ENCODE measurements at regions not wholly inside any gene's neighbourhood (a gene's known extent, or its start where the extent isn't known, plus 50 kb on each side); places are given as distances from the start of the nearest gene placed in this dataset.

GRCh38 chr1:170831276-170831675 is 104.1 kb upstream of the MROH9 start:
- TF ChIP-seq, protein P1, sequence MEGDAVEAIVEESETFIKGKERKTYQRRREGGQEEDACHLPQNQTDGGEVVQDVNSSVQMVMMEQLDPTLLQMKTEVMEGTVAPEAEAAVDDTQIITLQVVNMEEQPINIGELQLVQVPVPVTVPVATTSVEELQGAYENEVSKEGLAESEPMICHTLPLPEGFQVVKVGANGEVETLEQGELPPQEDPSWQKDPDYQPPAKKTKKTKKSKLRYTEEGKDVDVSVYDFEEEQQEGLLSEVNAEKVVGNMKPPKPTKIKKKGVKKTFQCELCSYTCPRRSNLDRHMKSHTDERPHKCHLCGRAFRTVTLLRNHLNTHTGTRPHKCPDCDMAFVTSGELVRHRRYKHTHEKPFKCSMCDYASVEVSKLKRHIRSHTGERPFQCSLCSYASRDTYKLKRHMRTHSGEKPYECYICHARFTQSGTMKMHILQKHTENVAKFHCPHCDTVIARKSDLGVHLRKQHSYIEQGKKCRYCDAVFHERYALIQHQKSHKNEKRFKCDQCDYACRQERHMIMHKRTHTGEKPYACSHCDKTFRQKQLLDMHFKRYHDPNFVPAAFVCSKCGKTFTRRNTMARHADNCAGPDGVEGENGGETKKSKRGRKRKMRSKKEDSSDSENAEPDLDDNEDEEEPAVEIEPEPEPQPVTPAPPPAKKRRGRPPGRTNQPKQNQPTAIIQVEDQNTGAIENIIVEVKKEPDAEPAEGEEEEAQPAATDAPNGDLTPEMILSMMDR (IDR thresholded peaks at IDR 0.05), result no peak
- TF ChIP-seq POLR2A (IDR thresholded peaks at IDR 0.05), result no peak
- no peak for TF ChIP-seq POLR2AphosphoS5 (IDR thresholded peaks at IDR 0.05; ENCODE audit: insufficient read depth in 1 of 2, low read depth in 1 of 2)
- Histone ChIP-seq H3K9me3 (no peaks in the 10 kb centered on the region), H3K36me3 (no peaks in the 10 kb centered on the region), H3K4me1 (no peaks in the 10 kb centered on the region), H3K27ac (no peak overlapping the region), H3K27me3 (no peaks in the 10 kb centered on the region), H3K4me3 (no peak overlapping the region)
- DNase-seq (ENCODE audit: extremely low spot score in 2 of 2), result no peak
- intact Hi-C loops (cut with DNase I), result no loop called here

GRCh38 chr1:170836141-170836540 is 99.2 kb upstream of the MROH9 start:
- no peaks in the 10 kb centered on the region for H3K36me3 ChIP-seq
- H3K27me3 ChIP-seq, result no peaks in the 10 kb centered on the region
- no peak overlapping the region for H3K27ac ChIP-seq
- H3K9me3 ChIP-seq, result no peaks in the 10 kb centered on the region
- TF ChIP-seq, protein P1 (IDR thresholded peaks at IDR 0.05), result no peak
- no peak overlapping the region for H3K4me3 ChIP-seq
- DNase-seq (ENCODE audit: extremely low spot score in 2 of 2), result no peak
- no peaks in the 10 kb centered on the region for H3K4me1 ChIP-seq
- intact Hi-C loops (cut with DNase I), result no loop called here

GRCh38 chr1:170840371-170840770 is 95.0 kb upstream of the MROH9 start:
- Histone ChIP-seq H3K9me3 (no peaks in the 10 kb centered on the region), H3K36me3 (no peaks in the 10 kb centered on the region), H3K4me1 (no peaks in the 10 kb centered on the region), H3K27me3 (no peaks in the 10 kb centered on the region), H3K4me3 (no peak overlapping the region), H3K27ac (no peak overlapping the region)
- no peak for TF ChIP-seq POLR2AphosphoS5 (IDR thresholded peaks at IDR 0.05; ENCODE audit: insufficient read depth in 1 of 2, low read depth in 1 of 2)
- TF ChIP-seq, protein P1 (IDR thresholded peaks at IDR 0.05), result no peak
- TF ChIP-seq POLR2A (IDR thresholded peaks at IDR 0.05), result no peak
- intact Hi-C loops (cut with DNase I), result no loop called here
- DNase-seq (ENCODE audit: extremely low spot score in 2 of 2), result no peak

DNA sequence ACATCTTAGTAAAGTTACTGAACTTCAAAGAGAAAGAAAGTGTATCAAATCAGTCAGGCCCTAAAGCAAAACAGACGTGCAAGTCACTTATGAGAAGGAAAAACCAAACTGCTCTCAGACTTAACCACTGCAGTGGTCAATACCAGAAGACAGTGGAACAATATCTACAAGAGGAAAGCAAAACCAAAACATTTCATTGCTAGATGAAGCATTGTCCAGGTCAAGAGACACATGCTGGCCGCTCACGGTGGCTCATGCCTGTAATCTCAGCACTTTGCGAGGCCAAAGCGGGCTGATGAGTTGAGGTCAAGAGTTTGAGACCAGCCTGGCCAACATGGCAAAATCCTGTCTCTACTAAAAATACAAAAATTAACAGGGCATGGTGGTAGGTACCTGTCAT is 82.0 kb upstream of the MROH9 start:
- Histone ChIP-seq H3K27me3 (no peaks in the 10 kb centered on the region), H3K4me1 (no peaks in the 10 kb centered on the region), H3K36me3 (no peaks in the 10 kb centered on the region), H3K9me3 (no peaks in the 10 kb centered on the region), H3K27ac (no peak overlapping the region), H3K4me3 (no peak overlapping the region)
- TF ChIP-seq POLR2A (IDR thresholded peaks at IDR 0.05), result no peak
- no peak for TF ChIP-seq POLR2AphosphoS5 (IDR thresholded peaks at IDR 0.05; ENCODE audit: insufficient read depth in 1 of 2, low read depth in 1 of 2)
- DNase-seq (ENCODE audit: extremely low spot score in 2 of 2), result no peak
- intact Hi-C loops (cut with DNase I), result no loop called here

DNA sequence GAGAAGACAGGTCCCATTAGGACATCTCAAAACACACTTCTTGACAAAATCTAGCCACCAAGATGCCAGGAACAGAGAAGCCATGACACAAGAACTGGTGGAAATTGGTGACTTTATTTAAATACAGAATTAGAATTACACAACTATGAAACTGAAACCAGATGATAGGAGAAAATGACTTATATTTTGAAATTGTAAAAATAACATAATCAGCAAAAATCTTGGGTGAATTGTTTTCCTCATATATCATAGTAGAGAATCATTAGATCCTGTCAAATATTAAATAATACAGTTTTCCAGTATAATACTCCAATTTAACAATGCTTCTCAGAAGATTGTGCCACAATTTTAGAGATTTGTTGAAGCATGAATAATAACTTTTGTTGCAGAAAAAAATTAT is 81.5 kb upstream of the MROH9 start:
- Histone ChIP-seq H3K9me3 (no peaks in the 10 kb centered on the region), H3K27ac (no peak overlapping the region), H3K4me1 (no peaks in the 10 kb centered on the region), H3K4me3 (no peak overlapping the region), H3K27me3 (no peaks in the 10 kb centered on the region), H3K36me3 (no peaks in the 10 kb centered on the region)
- intact Hi-C loops (cut with DNase I), result no loop called here
- no peak for DNase-seq (ENCODE audit: extremely low spot score in 2 of 2)
- TF ChIP-seq POLR2AphosphoS5 (IDR thresholded peaks at IDR 0.05; ENCODE audit: insufficient read depth in 1 of 2, low read depth in 1 of 2) (no peak), POLR2A (IDR thresholded peaks at IDR 0.05) (no peak)
- TF ChIP-seq, protein P1 (IDR thresholded peaks at IDR 0.05), result no peak

DNA sequence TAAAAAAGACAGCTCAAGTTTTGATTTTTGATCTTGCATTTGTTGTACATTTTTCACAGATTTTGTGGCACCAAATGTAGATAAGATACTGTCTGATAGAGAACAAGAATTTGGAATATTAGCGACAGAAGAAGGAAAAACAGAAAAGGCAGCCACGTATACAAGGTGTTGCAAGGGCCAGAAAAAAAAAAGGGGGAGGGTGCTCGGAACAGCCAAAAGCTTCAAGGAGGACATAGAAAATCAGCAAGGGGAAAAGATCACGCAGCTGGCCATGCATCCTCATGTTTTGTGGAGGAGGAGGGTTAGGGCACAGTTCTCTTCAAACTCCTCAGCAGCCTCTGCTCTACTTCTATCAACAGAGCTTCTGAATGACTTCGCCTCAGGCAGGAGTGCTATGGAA is 80.7 kb upstream of the MROH9 start:
- no peak overlapping the region for H3K4me3 ChIP-seq
- TF ChIP-seq POLR2A (IDR thresholded peaks at IDR 0.05) (no peak), POLR2AphosphoS5 (IDR thresholded peaks at IDR 0.05; ENCODE audit: insufficient read depth in 1 of 2, low read depth in 1 of 2) (no peak)
- TF ChIP-seq, protein P1 (IDR thresholded peaks at IDR 0.05), result no peak
- intact Hi-C loops (cut with DNase I), result no loop called here
- no peaks in the 10 kb centered on the region for H3K9me3 ChIP-seq
- no peaks in the 10 kb centered on the region for H3K27me3 ChIP-seq
- DNase-seq (ENCODE audit: extremely low spot score in 2 of 2), result no peak
- H3K36me3 ChIP-seq, result no peaks in the 10 kb centered on the region
- no peaks in the 10 kb centered on the region for H3K4me1 ChIP-seq
- H3K27ac ChIP-seq, result no peak overlapping the region

Data from vagina (tissue), 2 donors.